ENCODE measurements at regions not wholly inside any gene's neighbourhood (a gene's known extent, or its start where the extent isn't known, plus 50 kb on each side); places are given as distances from the start of the nearest gene placed in this dataset.

DNA sequence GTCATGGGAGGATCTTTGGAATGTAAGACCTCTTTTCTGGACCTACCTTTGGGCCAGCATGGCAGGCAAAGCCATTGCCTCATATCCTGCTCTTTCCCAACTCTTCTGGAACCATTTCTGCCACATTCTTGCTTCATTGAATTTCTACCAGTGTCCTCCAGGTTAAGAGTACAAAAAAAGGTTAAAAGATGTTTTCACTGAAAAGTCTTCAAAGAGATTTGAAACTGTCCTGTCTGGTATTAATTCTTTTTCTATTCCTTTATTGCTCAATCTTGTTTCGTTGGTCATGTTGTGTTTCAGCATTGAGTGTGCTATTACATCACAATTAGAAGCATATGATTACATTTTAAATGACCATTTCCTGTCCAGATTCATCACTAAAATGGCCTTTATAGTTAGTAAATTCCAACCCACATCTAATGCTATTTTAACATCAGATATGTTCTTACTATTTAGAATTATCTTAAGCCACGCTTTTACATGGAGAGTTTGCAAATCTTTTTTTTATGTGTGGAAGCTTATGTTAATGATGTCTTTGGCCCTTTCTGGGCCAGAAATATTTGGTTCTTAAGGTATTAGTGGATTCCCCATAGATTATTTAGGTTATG is 450.9 kb downstream of the GJA1 start:
- TF ChIP-seq POLR2A (IDR thresholded peaks at IDR 0.05; ENCODE audit: low read length) (no peak), GATA1 (IDR thresholded peaks at IDR 0.05; ENCODE audit: low read depth, low read length) (no peak)

All from erythroblast (primary cell).